ENCODE measurements at regions not wholly inside any gene's neighbourhood (a gene's known extent, or its start where the extent isn't known, plus 50 kb on each side); places are given as distances from the start of the nearest gene placed in this dataset.
"Not testable (repeated sequence)": the region's sequence is repeated elsewhere in the genome, so short reads cannot be mapped to it uniquely, and the experiment has no call there.

GRCh38 chr2:145909766-145910165 lies 1389.8 kb upstream of the ZEB2 start:
- no peak for DNase-seq
- Mint-ChIP-seq H3K4me3 (no peak overlapping the region), H3K27ac (no peak overlapping the region), H3K4me1 (no peaks in the 10 kb centered on the region), H3K27me3 (ENCODE audit: low read depth in 3 of 3) (no peaks in the 10 kb centered on the region), H3K9me3 (peaks cover 0 to 2% (median 0%) of the 10 kb centered on the region in 6 donors), H3K36me3 (no peaks in the 10 kb centered on the region)

- Mint-ChIP-seq H3K9me3 (peaks cover 0 to 2% (median 0%) of the 10 kb centered on the region in 6 donors), H3K27ac (no peak overlapping the region), H3K4me1 (no peaks in the 10 kb centered on the region), H3K27me3 (ENCODE audit: low read depth in 3 of 3) (no peaks in the 10 kb centered on the region), H3K4me3 (no peak overlapping the region), H3K36me3 (no peaks in the 10 kb centered on the region)
- DNase-seq, result no peak
These were observed 1389.3 kb upstream of the ZEB2 start for GRCh38 chr2:145909175-145909755.

- Mint-ChIP-seq H3K27ac (no peak overlapping the region), H3K9me3 (peaks cover 0 to 5% (median 2%) of the 10 kb centered on the region in 6 donors), H3K4me3 (no peak overlapping the region), H3K36me3 (no peaks in the 10 kb centered on the region), H3K4me1 (no peaks in the 10 kb centered on the region), H3K27me3 (ENCODE audit: low read depth in 3 of 3) (no peaks in the 10 kb centered on the region)
- DNase-seq, result no peak
These were observed 1386.4 kb upstream of the ZEB2 start for GRCh38 chr2:145906354-145906753.

GRCh38 chr2:145905371-145905770 lies 1385.5 kb upstream of the ZEB2 start:
- Mint-ChIP-seq H3K4me1 (no peaks in the 10 kb centered on the region), H3K27me3 (ENCODE audit: low read depth in 3 of 3) (no peaks in the 10 kb centered on the region), H3K4me3 (no peak overlapping the region), H3K9me3 (peaks cover 0 to 7% (median 3%) of the 10 kb centered on the region in 6 donors), H3K36me3 (no peaks in the 10 kb centered on the region), H3K27ac (no peak overlapping the region)
- no peak for DNase-seq

GRCh38 chr2:145897151-145897550 lies 1377.2 kb upstream of the ZEB2 start:
- Mint-ChIP-seq H3K27me3 (ENCODE audit: low read depth in 3 of 3) (peaks cover 0 to 4% (median 0%) of the 10 kb centered on the region in 3 donors), H3K27ac (no peak overlapping the region), H3K9me3 (peaks cover 0 to 12% (median 3%) of the 10 kb centered on the region in 6 donors), H3K4me1 (no peaks in the 10 kb centered on the region), H3K4me3 (no peak overlapping the region), H3K36me3 (no peaks in the 10 kb centered on the region)
- DNase-seq, result no peak

- H3K9me3 Mint-ChIP-seq, result peaks cover 0 to 3% (median 1%) of the 10 kb centered on the region in 6 donors
- H3K4me3 Mint-ChIP-seq, result no peak overlapping the region
- no peaks in the 10 kb centered on the region for H3K4me1 Mint-ChIP-seq
- no peak for DNase-seq
- H3K27ac Mint-ChIP-seq, result no peak overlapping the region
- H3K36me3 Mint-ChIP-seq, result no peaks in the 10 kb centered on the region
- H3K27me3 Mint-ChIP-seq (ENCODE audit: low read depth in 3 of 3), result peaks cover 0 to 2% (median 0%) of the 10 kb centered on the region in 3 donors
These were observed 1368.0 kb upstream of the ZEB2 start for GRCh38 chr2:145887915-145888314.

- H3K36me3 Mint-ChIP-seq; H3K4me3 Mint-ChIP-seq; DNase-seq; H3K4me1 Mint-ChIP-seq; H3K9me3 Mint-ChIP-seq; H3K27ac Mint-ChIP-seq; H3K27me3 Mint-ChIP-seq (ENCODE audit: low read depth in 3 of 3): not testable (repeated sequence)
These were observed 1361.1 kb upstream of the ZEB2 start for GRCh38 chr2:145880997-145881396.

GRCh38 chr2:145875016-145875415 lies 1355.1 kb upstream of the ZEB2 start:
- Mint-ChIP-seq H3K27me3 (ENCODE audit: low read depth in 3 of 3) (peaks cover 0 to 2% (median 0%) of the 10 kb centered on the region in 3 donors), H3K4me3 (no peak overlapping the region), H3K9me3 (peaks cover 0 to 5% (median under 1%) of the 10 kb centered on the region in 6 donors), H3K4me1 (no peaks in the 10 kb centered on the region), H3K36me3 (no peaks in the 10 kb centered on the region), H3K27ac (no peak overlapping the region)
- no peak for DNase-seq

GRCh38 chr2:145874466-145874865 lies 1354.5 kb upstream of the ZEB2 start:
- H3K4me3 Mint-ChIP-seq, result no peak overlapping the region
- H3K27me3 Mint-ChIP-seq (ENCODE audit: low read depth in 3 of 3), result peaks cover 0 to 2% (median 0%) of the 10 kb centered on the region in 3 donors
- H3K36me3 Mint-ChIP-seq, result no peaks in the 10 kb centered on the region
- no peak for DNase-seq
- no peak overlapping the region for H3K27ac Mint-ChIP-seq
- H3K4me1 Mint-ChIP-seq, result no peaks in the 10 kb centered on the region
- peaks cover 0 to 5% (median 0%) of the 10 kb centered on the region in 6 donors for H3K9me3 Mint-ChIP-seq

GRCh38 chr2:145864501-145864900 lies 1344.6 kb upstream of the ZEB2 start:
- no peak for DNase-seq
- Mint-ChIP-seq H3K27me3 (ENCODE audit: low read depth in 3 of 3) (peaks cover 0 to 9% (median 0%) of the 10 kb centered on the region in 3 donors), H3K36me3 (no peaks in the 10 kb centered on the region), H3K4me3 (no peak overlapping the region), H3K9me3 (peaks cover 0 to 13% (median 0%) of the 10 kb centered on the region in 6 donors), H3K4me1 (no peaks in the 10 kb centered on the region), H3K27ac (no peak overlapping the region)

- DNase-seq, result no peak
- H3K4me3 Mint-ChIP-seq, result no peak overlapping the region
- H3K9me3 Mint-ChIP-seq, result peaks cover 0 to 6% (median 0%) of the 10 kb centered on the region in 6 donors
- no peaks in the 10 kb centered on the region for H3K4me1 Mint-ChIP-seq
- H3K27ac Mint-ChIP-seq, result no peak overlapping the region
- H3K27me3 Mint-ChIP-seq (ENCODE audit: low read depth in 3 of 3), result peaks cover 0 to 9% (median 0%) of the 10 kb centered on the region in 3 donors
- no peaks in the 10 kb centered on the region for H3K36me3 Mint-ChIP-seq
These were observed 1342.0 kb upstream of the ZEB2 start for GRCh38 chr2:145861940-145862339.

- H3K36me3 Mint-ChIP-seq, result no peaks in the 10 kb centered on the region
- DNase-seq, result no peak
- peaks cover 0 to 5% (median 1%) of the 10 kb centered on the region in 3 donors for H3K27me3 Mint-ChIP-seq (ENCODE audit: low read depth in 3 of 3)
- no peak overlapping the region for H3K27ac Mint-ChIP-seq
- H3K9me3 Mint-ChIP-seq, result peaks cover 0 to 5% (median 0%) of the 10 kb centered on the region in 6 donors
- H3K4me3 Mint-ChIP-seq, result no peak overlapping the region
- no peaks in the 10 kb centered on the region for H3K4me1 Mint-ChIP-seq
These were observed 1340.2 kb upstream of the ZEB2 start for GRCh38 chr2:145860083-145860482.

- Mint-ChIP-seq H3K4me1 (no peaks in the 10 kb centered on the region), H3K4me3 (no peak overlapping the region), H3K36me3 (no peaks in the 10 kb centered on the region), H3K9me3 (peaks cover 0 to 3% (median 0%) of the 10 kb centered on the region in 6 donors), H3K27me3 (ENCODE audit: low read depth in 3 of 3) (peaks cover 0 to 3% (median 0%) of the 10 kb centered on the region in 3 donors), H3K27ac (no peak overlapping the region)
- no peak for DNase-seq
These were observed 1335.2 kb upstream of the ZEB2 start for GRCh38 chr2:145855142-145855541.

- H3K36me3 Mint-ChIP-seq, result no peaks in the 10 kb centered on the region
- no peak overlapping the region for H3K27ac Mint-ChIP-seq
- H3K4me1 Mint-ChIP-seq, result no peaks in the 10 kb centered on the region
- H3K27me3 Mint-ChIP-seq (ENCODE audit: low read depth in 3 of 3), result peaks cover 0 to 3% (median 0%) of the 10 kb centered on the region in 3 donors
- no peak for DNase-seq
- H3K9me3 Mint-ChIP-seq, result peaks cover 0 to 5% (median 0%) of the 10 kb centered on the region in 6 donors
- H3K4me3 Mint-ChIP-seq, result no peak overlapping the region
These were observed 1334.3 kb upstream of the ZEB2 start for GRCh38 chr2:145854039-145854755.
